Activated T-cell treated with anti-CD3 and anti-CD28 coated beads for 1 hour (primary cell): ENCODE measurements at regions not wholly inside any gene's neighbourhood (a gene's known extent, or its start where the extent isn't known, plus 50 kb on each side); places are given as distances from the start of the nearest gene placed in this dataset.

Experiments
- DNase-seq: peaks from one replicate; pipeline ENCODE4 v3.0.0-alpha.2; 2020; ENCODE audit warnings: low read depth

DNA sequence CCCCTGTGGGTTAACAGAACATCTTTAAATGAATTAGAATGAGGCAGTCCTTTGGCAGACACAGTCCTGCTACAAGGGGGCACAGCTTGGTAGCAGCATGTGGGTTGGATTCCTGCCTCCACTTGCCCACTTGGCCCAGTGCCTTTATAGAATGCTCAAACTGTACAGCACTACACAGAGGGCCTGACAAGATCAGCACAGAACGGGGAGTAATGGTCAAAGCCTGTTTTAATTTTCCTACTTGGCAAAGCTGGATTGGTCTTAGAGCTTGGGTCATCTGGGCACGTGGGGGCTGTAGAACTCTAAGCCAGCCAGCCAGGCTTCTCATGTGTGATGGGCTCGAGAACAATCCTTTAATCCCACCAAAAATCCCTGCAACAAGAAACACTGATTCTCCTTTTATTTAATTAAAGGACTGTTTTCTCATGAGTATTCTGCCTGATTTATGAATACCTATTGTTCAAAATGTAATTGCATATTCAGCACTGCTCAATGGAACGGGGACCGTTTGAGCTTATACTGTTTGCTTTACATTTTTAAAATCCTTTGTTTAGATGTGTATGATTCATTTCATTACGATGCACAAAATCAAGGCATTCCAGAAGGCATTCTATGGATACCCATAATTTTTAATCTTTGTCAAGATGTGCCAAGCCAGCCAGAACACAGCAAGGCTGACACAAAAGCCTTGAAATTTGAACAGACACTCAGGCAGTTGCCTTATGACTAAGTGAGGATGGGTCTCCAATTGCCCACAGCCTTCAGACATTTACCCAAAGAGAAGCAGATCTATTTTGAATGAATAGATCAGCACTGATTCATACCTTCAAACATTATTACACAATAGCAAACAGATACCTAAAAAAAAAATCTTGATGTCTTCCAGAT lies 249.3 kb upstream of the TGFBR2 start:
- DNase-seq, result no peak

DNA sequence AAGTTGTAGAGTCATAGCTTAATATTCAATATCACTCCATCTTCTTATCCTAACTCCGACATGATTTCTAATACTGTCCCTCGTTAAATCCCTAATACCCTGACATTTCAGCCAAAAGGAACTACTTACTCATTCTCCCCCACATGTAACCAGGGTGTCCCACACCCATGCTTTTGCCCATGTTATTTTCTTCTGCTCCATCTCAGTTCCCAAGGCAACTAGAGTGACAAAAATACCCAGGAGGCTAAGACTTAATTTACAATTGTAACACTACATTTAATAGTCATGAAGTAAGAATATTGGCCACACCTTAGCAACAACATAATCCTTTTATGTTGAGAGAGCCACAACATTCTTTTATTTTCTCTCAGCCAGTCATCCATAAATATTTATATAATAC lies 248.5 kb upstream of the TGFBR2 start:
- no peak for DNase-seq

GRCh38 chr3:30358871-30359270 lies 247.5 kb upstream of the TGFBR2 start:
- no peak for DNase-seq

DNA sequence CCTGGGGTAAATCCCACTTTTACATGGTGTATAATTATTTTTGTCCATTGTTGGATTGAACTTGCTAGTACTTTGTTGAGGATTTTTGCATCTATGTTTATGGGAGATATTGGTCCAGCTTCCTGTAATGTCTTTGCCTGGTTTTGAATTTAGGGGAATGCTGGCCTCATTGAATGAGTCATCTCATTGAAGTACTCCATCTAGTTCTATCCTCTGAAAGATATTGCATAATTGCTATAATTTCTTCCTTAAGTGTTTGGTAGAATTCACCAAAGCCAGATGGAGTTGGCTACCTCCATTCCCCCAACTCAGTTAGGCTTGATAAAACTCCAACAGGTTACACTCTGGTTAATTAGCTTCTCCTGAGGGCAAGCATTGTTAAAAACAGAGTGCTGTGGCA lies 237.4 kb upstream of the TGFBR2 start:
- no peak for DNase-seq

DNA sequence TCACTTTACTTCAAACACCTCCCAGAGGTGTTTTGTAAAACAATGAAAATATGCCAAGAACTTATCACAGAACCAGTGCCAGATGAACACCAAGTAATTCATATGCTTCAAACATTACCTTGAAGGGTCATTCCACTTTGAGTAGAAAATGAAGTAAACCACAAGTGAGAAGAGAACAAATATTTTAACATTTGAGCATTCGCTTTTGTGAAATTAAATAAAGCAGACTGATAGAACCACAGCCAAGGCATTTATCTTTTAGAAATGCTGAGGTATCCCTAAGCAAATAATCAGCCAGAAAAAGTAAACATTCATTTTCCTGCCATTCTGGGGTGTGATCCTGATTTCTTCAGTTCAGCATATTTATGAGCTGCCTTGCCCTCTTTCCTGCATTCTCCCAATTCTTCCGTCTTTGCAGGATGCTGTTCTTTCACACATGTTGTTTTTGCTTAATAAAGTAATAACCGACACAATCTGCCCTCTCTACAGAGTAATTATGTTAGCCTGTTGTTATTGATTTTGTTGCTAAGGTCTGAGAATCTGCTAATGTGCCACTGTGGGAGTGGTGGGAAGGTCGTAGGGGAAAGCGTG lies 235.6 kb upstream of the TGFBR2 start:
- DNase-seq, result no peak

- no peak for DNase-seq
Measured at GRCh38 chr3:30372837-30373236, 233.6 kb upstream of the TGFBR2 start.

GRCh38 chr3:30384546-30385072 lies 221.8 kb upstream of the TGFBR2 start:
- no peak for DNase-seq

- DNase-seq, result no peak
Measured at GRCh38 chr3:30393079-30393478, 213.3 kb upstream of the TGFBR2 start.

DNA sequence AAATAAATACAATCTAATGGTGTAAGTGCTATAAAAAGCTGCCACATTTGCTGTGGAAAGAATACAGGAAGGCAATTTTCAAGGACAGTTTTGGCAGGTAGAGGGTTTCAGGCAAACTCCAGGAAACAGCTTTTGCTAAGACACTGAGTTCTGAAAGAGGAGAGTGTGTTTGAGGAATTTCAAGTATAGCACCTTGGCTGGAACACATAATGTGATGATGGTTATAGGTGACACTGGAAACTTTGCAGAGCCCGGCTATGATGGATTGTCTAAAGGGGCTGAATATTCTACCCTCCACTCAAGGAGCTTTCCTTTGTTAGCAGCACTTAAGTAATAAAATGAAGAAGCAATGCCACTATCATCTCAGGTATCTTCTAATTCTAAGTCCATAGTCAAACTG lies 209.4 kb upstream of the TGFBR2 start:
- DNase-seq, result no peak

GRCh38 chr3:30399394-30400181 lies 206.8 kb upstream of the TGFBR2 start:
- no peak for DNase-seq

GRCh38 chr3:30400926-30401325 lies 205.5 kb upstream of the TGFBR2 start:
- no peak for DNase-seq

DNA sequence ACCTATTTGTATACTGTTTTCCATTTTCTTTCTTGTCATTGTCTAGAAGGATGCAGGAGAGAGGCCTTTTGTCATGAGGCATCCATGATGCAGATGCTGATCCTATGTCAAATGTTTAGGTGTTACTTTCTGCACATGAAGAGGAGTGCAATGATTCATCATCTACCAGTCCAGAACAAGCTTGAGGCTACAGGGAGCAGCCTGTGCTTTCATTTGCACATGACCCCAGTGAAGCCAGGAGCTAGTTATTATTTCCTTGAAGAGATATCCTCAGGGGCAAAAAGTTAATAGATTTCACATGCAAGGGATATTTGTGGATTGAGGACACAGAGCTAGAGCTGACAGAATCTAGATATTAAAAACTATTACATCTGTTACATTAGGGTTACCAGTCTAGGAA lies 204.4 kb upstream of the TGFBR2 start:
- no peak for DNase-seq

GRCh38 chr3:30407651-30408050 lies 198.8 kb upstream of the TGFBR2 start:
- no peak for DNase-seq

- no peak for DNase-seq
Measured at GRCh38 chr3:30408105-30408557, 198.3 kb upstream of the TGFBR2 start.

- no peak for DNase-seq
Measured at GRCh38 chr3:30418443-30418842, 188.0 kb upstream of the TGFBR2 start.

DNA sequence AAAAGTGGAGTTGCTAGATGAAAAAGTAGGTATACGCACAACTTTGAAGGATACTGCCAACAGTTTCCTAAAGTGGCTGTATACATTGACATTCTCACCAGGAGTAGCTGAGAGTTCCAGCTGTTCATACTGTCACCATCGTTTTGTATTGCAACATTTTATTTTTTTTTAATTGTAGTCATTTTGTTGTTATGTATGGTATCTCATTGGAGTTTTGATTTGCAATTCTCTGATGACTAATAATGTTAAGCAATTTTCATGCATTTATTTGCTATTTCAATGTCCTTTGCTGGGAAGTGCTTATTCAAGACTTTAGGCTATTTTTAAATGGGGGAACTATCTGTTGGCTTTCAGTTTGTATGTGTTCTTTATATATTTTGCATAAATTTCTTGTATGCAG lies 185.1 kb upstream of the TGFBR2 start:
- DNase-seq, result no peak

DNA sequence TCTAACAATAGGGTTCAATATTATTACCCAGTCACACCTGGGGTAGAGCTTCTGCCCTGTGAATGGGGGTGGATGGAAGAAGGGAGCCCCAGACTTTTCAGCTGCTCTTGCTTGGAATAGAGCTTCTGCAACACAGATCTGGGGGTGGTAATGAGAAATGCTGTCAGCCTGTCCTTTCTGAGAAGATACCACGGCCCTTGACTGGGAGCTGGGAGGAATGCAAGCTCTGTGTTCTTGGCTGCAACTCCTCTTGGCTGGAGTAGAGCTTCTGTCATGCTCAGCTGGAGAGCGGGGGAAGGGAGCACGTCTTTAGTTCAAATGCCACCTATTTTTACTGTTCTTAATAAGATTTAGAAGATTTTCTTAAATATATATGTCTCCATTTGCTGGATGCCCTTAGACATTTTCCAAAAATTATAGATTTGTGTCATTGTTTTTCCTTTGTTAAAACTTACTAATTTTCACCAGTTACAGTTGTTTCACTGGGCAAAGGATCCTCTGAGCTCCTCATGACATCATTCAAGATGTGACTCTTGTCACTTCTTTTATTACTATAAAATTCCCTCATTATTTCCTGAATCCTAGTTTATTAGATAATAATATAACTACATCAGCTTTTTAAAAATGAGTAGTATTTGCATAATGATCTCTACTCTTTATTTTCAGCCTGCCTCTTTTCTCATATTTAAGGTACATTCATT lies 180.0 kb upstream of the TGFBR2 start:
- DNase-seq, result no peak

- DNase-seq, result no peak
Measured at GRCh38 chr3:30428251-30428650, 178.2 kb upstream of the TGFBR2 start.

DNA sequence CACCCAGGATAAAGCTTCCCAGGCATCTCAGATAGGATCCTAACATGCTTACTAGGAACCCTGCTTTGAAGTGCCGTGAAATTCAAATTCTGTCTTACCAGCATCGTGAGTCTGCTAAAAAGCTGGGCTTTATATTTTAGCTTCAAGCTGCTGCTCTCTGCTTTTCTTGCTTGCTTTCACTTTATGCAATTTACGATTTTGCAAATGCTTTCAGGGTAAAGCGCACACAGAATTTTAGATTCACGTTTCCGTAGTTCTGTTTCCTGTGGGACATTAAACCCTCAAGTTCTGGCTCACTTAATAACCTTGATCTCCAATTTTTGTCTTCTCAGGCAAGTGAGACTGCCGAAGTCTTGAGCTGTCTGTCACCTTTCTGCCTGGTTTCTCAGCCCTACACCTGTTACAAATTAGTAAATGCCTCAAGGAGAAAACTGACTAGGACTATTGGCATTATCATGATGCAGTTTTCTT lies 170.5 kb upstream of the TGFBR2 start:
- DNase-seq, result no peak

GRCh38 chr3:30437171-30437601 lies 169.2 kb upstream of the TGFBR2 start:
- DNase-seq, result no peak

GRCh38 chr3:30438126-30438525 lies 168.3 kb upstream of the TGFBR2 start:
- DNase-seq, result no peak
